ENCODE measurements at regions not wholly inside any gene's neighbourhood (a gene's known extent, or its start where the extent isn't known, plus 50 kb on each side); places are given as distances from the start of the nearest gene placed in this dataset.

- TF ChIP-seq CUX1 (IDR thresholded peaks at IDR 0.05; ENCODE audit: insufficient replicate concordance, low read depth, low read length) (no peak), ESRRA (IDR thresholded peaks at IDR 0.05; ENCODE audit: low read length) (no peak), KLF5 (IDR thresholded peaks at IDR 0.05; ENCODE audit: partially characterized antibody) (no peak), BMI1 (IDR thresholded peaks at IDR 0.05; ENCODE audit: borderline replicate concordance) (peak; percentile 73; the same call in 1 of the 2 replicates), MYB (IDR thresholded peaks at IDR 0.05; ENCODE audit: borderline replicate concordance, low read depth, low read length) (no peak), SMC3 (IDR thresholded peaks at IDR 0.05; ENCODE audit: borderline replicate concordance, low read length) (no peak), JUNB (IDR thresholded peaks at IDR 0.05) (no peak), ASH2L (IDR thresholded peaks at IDR 0.05; ENCODE audit: borderline replicate concordance, low read depth) (no peak), GATAD2B (conservative IDR thresholded peaks at IDR 0.05; ENCODE audit: low read depth) (peak; percentile 49; the same call in 1 of the 2 replicates), BHLHE40 (IDR thresholded peaks at IDR 0.05; ENCODE audit: borderline replicate concordance in 1 of 2, low read depth in 2 of 2, low read length in 1 of 2) (peak; percentile 38 to 43; a peak in 2 of 4 replicates), TCF12 (IDR thresholded peaks at IDR 0.05; ENCODE audit: low read depth, low read length) (0 out of 2 replicates have a peak, but pooled peaks have one; percentile 26), HDAC6 (IDR thresholded peaks at IDR 0.05; ENCODE audit: unreplicated experiment) (no peak), RELB (IDR thresholded peaks at IDR 0.05; ENCODE audit: low read depth) (peak; percentile 80; the same call in 1 of the 2 replicates), STAT3 (IDR thresholded peaks at IDR 0.05; ENCODE audit: low read depth, low read length) (peak; percentile 89; the same call in 1 of the 2 replicates), YBX1 (IDR thresholded peaks at IDR 0.05) (no peak), IRF3 (IDR thresholded peaks at IDR 0.05) (no peak), HDGF (IDR thresholded peaks at IDR 0.05) (no peak), CHD4 (IDR thresholded peaks at IDR 0.05) (no peak), MLLT1 (IDR thresholded peaks at IDR 0.05) (peak; percentile 98)
These were observed 864.2 kb downstream of the FAM181B start (continued) for GRCh38 chr11:81869351-81870065.
